Adrenal gland (tissue), 9 donors: ENCODE measurements at regions not wholly inside any gene's neighbourhood (a gene's known extent, or its start where the extent isn't known, plus 50 kb on each side); places are given as distances from the start of the nearest gene placed in this dataset.

Experiments used
- DNase-seq, 7 donors: peaks; one replicate each; pipeline ENCODE4 v3.0.0-alpha.2; 2019 to 2020
- H3K27ac ChIP-seq, 5 donors: fragments of 200-600 bp; sonication (generic) in 4 of 5; 1 replicate in 3 of 5; 2 replicates in 2 of 5; pipeline versions ENCODE4 v1.5.1 to v1.8.0; 2016 to 2020; ENCODE audit warnings: mild to moderate bottlenecking in 1 of 5
- H3K27me3 ChIP-seq: fragments of 200-600 bp; 2 replicates; pipeline ENCODE4 v1.8.0; 2021
- H3K36me3 ChIP-seq, 2 donors: fragments of 200-600 bp; replicated peaks in 1 of 2; 1 replicate in 1 of 2; 2 replicates in 1 of 2; pipeline versions ENCODE4 v1.5.1 to v1.8.0; 2018 to 2022
- H3K4me1 ChIP-seq, 2 donors: fragments of 200-600 bp; replicated peaks in 1 of 2; 1 replicate in 1 of 2; 2 replicates in 1 of 2; pipeline versions ENCODE4 v1.5.1 to v1.8.0; 2018 to 2021
- H3K4me3 ChIP-seq, 4 donors: fragments of 200-600 bp; sonication (generic) in 3 of 4; one replicate each; pipeline ENCODE4 v1.5.1; 2016 to 2018
- H3K9me3 ChIP-seq, 3 donors: fragments of 200-600 bp; sonication (generic) in 1 of 3; replicated peaks in 1 of 3; 1 replicate in 2 of 3; 2 replicates in 1 of 3; pipeline versions ENCODE4 v1.5.1 to v1.8.0; 2016 to 2021
- POLR2A ChIP-seq, 2 donors: fragments of 450-650 bp; IDR thresholded peaks; one replicate each; pipeline ENCODE4 v1.6.1; 2017; ENCODE audit warnings: antibody characterized with exemption in 2 of 2, mild to moderate bottlenecking in 2 of 2, moderate library complexity in 1 of 2
- WGBS, 4 donors: extraction: QIAGEN DNeasy Blood & Tissue Kit in 2 of 4; methylation state at CpG; one replicate each; pipeline versions ENCODE4 v1.1.5 to v1.1.7; 2013 to 2017; 5-methylcytosine and 5-hydroxymethylcytosine counted together
- intact Hi-C, 2 donors: fragments of 100-400 bp; cut with DNase I; formaldehyde crosslinking; loops; one replicate each; pipeline versions ENCODE4 v1.14.1 to v1.15.0; 2022 to 2023
- TF ChIP-seq, protein P1 (sequence below), 6 experiments: fragments of 450-650 bp in 4 of 6; fragments of 200-600 bp in 2 of 6; sonication (generic) in 1 of 6; IDR thresholded peaks; 1 replicate in 5 of 6; 2 replicates in 1 of 6; pipeline versions ENCODE4 v1.5.1 to v1.8.0; 2016 to 2021; ENCODE audit warnings: antibody characterized with exemption in 6 of 6, mild to moderate bottlenecking in 2 of 6, moderate library complexity in 1 of 6
- donor health status: healthy with polysubstance abuse.
- donor health status: Bipolar disorder and iron deficiency.
- donor health status: DM: yes; HTN: yes; CAD: no.
- donor health status: DM: no; HTN: no; CAD: no.
- donor health status: DM: no; HTN: no; CAD: no.

DNA sequence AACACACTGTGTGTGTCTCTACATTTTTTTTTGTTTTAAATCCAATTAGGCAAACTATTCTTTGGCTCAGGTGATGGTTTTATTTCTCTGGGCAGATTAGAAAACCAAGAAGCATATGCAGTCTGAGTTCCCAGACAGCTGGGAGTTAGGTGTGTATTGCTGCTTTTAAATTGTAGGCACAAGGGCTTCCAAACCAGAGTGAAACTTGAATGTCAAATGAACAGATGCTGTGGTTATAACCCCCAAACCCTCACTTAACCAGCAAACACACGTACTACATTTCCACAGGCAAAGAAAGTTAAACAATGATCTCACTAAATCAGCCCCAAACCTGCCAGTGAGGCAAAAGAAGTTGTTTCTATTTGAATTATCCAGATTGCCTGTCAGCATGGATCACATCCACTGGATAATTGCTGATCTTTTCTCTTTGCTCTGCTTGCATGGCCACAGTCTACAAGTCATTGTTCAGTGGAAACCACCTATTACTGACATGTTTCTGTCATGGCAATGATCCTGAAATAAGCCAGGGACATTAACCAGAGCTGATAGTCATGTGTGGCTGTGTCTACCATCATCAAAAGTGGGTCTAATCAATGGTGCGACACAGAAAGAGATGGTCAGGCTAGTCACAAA is 576.5 kb upstream of the PLXNA2 start:
- Histone ChIP-seq H3K4me1 (no peaks in the 10 kb centered on the region), H3K9me3 (no peaks in the 10 kb centered on the region), H3K27me3 (no peaks in the 10 kb centered on the region), H3K27ac (no peak overlapping the region), H3K36me3 (no peaks in the 10 kb centered on the region), H3K4me3 (no peak overlapping the region)
- WGBS, 4 donors: 42 to 45% (median 44%) methylated on average over 2 of the region's 2 CpGs
- no peak for DNase-seq
- TF ChIP-seq POLR2A (IDR thresholded peaks at IDR 0.05): no peak
- TF ChIP-seq, protein P1, sequence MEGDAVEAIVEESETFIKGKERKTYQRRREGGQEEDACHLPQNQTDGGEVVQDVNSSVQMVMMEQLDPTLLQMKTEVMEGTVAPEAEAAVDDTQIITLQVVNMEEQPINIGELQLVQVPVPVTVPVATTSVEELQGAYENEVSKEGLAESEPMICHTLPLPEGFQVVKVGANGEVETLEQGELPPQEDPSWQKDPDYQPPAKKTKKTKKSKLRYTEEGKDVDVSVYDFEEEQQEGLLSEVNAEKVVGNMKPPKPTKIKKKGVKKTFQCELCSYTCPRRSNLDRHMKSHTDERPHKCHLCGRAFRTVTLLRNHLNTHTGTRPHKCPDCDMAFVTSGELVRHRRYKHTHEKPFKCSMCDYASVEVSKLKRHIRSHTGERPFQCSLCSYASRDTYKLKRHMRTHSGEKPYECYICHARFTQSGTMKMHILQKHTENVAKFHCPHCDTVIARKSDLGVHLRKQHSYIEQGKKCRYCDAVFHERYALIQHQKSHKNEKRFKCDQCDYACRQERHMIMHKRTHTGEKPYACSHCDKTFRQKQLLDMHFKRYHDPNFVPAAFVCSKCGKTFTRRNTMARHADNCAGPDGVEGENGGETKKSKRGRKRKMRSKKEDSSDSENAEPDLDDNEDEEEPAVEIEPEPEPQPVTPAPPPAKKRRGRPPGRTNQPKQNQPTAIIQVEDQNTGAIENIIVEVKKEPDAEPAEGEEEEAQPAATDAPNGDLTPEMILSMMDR (IDR thresholded peaks at IDR 0.05): no peak
- intact Hi-C loops: no loop called here

- no peak for DNase-seq
- TF ChIP-seq POLR2A (IDR thresholded peaks at IDR 0.05): no peak
- TF ChIP-seq, protein P1 (IDR thresholded peaks at IDR 0.05): no peak
- WGBS, 4 donors: 92 to 96% (median 93%) methylated on average over 7 of the region's 7 CpGs
- Histone ChIP-seq H3K27me3 (no peaks in the 10 kb centered on the region), H3K36me3 (no peaks in the 10 kb centered on the region), H3K27ac (no peak overlapping the region), H3K4me3 (no peak overlapping the region), H3K9me3 (no peaks in the 10 kb centered on the region), H3K4me1 (no peaks in the 10 kb centered on the region)
- intact Hi-C loops: no loop called here
These were observed 577.8 kb upstream of the PLXNA2 start for GRCh38 chr1:208821939-208822338.

- no peak overlapping the region for H3K4me3 ChIP-seq
- WGBS, 4 donors: 55 to 72% (median 61%) methylated on average over 2 of the region's 2 CpGs
- no peaks in the 10 kb centered on the region for H3K27me3 ChIP-seq
- H3K27ac ChIP-seq: no peak overlapping the region
- DNase-seq: no peak
- no peaks in the 10 kb centered on the region for H3K9me3 ChIP-seq
- no peak for TF ChIP-seq POLR2A (IDR thresholded peaks at IDR 0.05)
- TF ChIP-seq, protein P1 (IDR thresholded peaks at IDR 0.05): no peak
- H3K36me3 ChIP-seq: no peaks in the 10 kb centered on the region
- intact Hi-C loops: no loop called here
- no peaks in the 10 kb centered on the region for H3K4me1 ChIP-seq
These were observed 581.1 kb upstream of the PLXNA2 start for GRCh38 chr1:208825300-208825699.

GRCh38 chr1:208829595-208829994 is 585.4 kb upstream of the PLXNA2 start:
- no peak overlapping the region for H3K4me3 ChIP-seq
- 57 to 67% (median 60%) methylated on average over 5 of the region's 5 CpGs for whole genome bisulfite sequencing, 4 donors
- no peaks in the 10 kb centered on the region for H3K36me3 ChIP-seq
- DNase-seq: no peak
- TF ChIP-seq, protein P1 (IDR thresholded peaks at IDR 0.05): no peak
- H3K9me3 ChIP-seq: no peaks in the 10 kb centered on the region
- no peaks in the 10 kb centered on the region for H3K27me3 ChIP-seq
- no peaks in the 10 kb centered on the region for H3K4me1 ChIP-seq
- intact Hi-C loops: no loop called here
- H3K27ac ChIP-seq: no peak overlapping the region
